ENCODE measurements at regions not wholly inside any gene's neighbourhood (a gene's known extent, or its start where the extent isn't known, plus 50 kb on each side); places are given as distances from the start of the nearest gene placed in this dataset.
"Not testable (repeated sequence)": the region's sequence is repeated elsewhere in the genome, so short reads cannot be mapped to it uniquely, and the experiment has no call there.

- no peaks in the 10 kb centered on the region for H3K4me1 ChIP-seq
- no peaks in the 10 kb centered on the region for H3K27me3 ChIP-seq
- 75 to 100% methylated on average over 1 of the region's 1 CpG for WGBS, 2 donors (ENCODE audit: low coverage in 1 of 2)
- no peak overlapping the region for H3K27ac ChIP-seq
- H3K9me3 ChIP-seq: no peaks in the 10 kb centered on the region
- H3K36me3 ChIP-seq: no peaks in the 10 kb centered on the region
- no peak for ATAC-seq
- TF ChIP-seq POLR2AphosphoS5 (IDR thresholded peaks at IDR 0.05) (no peak), POLR2A (IDR thresholded peaks at IDR 0.05) (no peak), EP300 (IDR thresholded peaks at IDR 0.05) (no peak)
- TF ChIP-seq, protein P1, sequence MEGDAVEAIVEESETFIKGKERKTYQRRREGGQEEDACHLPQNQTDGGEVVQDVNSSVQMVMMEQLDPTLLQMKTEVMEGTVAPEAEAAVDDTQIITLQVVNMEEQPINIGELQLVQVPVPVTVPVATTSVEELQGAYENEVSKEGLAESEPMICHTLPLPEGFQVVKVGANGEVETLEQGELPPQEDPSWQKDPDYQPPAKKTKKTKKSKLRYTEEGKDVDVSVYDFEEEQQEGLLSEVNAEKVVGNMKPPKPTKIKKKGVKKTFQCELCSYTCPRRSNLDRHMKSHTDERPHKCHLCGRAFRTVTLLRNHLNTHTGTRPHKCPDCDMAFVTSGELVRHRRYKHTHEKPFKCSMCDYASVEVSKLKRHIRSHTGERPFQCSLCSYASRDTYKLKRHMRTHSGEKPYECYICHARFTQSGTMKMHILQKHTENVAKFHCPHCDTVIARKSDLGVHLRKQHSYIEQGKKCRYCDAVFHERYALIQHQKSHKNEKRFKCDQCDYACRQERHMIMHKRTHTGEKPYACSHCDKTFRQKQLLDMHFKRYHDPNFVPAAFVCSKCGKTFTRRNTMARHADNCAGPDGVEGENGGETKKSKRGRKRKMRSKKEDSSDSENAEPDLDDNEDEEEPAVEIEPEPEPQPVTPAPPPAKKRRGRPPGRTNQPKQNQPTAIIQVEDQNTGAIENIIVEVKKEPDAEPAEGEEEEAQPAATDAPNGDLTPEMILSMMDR (IDR thresholded peaks at IDR 0.05): no peak
- no peak overlapping the region for H3K4me3 ChIP-seq
Measured at GRCh38 chr6:145110109-145110508, 625.2 kb downstream of the EPM2A start.

DNA sequence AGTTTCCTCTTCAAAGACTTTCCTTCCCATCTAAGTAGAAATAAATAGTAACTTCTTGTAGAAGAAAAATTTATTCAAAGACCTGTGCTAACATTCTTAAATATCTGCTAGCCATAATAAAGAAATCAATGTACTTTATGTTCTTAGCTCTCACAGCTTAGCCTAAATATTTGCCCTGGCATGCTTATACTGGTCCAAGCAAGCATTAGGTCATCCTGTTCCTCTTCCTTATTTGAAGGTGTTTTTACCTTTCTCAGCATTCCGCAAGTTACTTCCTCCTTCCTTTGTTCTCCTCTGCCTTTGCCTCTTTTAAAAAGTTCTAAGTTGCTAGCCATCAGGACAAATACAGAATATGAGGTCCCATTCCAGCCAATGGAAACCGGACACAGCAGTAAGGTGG is 623.9 kb downstream of the EPM2A start:
- not testable (repeated sequence) for ATAC-seq, H3K36me3 ChIP-seq, H3K4me3 ChIP-seq, H3K4me1 ChIP-seq, H3K27ac ChIP-seq, H3K9me3 ChIP-seq, H3K27me3 ChIP-seq
- 83 to 100% methylated on average over 2 of the region's 2 CpGs for WGBS, 2 donors (ENCODE audit: low coverage in 1 of 2)

DNA sequence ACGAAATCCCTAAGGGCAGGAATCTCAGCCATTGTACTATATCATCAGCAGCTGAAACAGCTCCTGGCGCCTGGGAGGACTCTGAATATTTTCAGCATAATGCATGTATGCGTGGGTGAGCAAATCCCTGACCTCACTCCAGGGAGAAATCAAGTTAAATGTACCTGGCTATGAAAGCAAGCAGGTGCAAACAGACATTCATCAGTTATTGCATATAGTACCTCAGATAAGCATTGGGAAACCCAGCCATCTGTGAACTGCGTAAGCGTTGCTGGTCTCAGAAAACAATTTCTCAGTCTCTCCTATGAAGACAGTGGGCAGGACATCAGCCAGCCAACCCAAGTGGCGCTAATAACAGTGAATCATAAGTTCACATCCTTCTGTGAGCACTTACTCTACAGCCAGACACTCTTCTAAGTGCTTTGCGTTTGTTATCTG is 622.6 kb downstream of the EPM2A start:
- H3K27ac ChIP-seq: no peak overlapping the region
- no peaks in the 10 kb centered on the region for H3K36me3 ChIP-seq
- no peaks in the 10 kb centered on the region for H3K27me3 ChIP-seq
- no peak overlapping the region for H3K4me3 ChIP-seq
- H3K4me1 ChIP-seq: no peaks in the 10 kb centered on the region
- no peak for ATAC-seq
- WGBS, 2 donors (ENCODE audit: low coverage in 1 of 2): 74 to 78% methylated on average over 4 to 6 of the region's 7 CpGs
- no peaks in the 10 kb centered on the region for H3K9me3 ChIP-seq
- TF ChIP-seq POLR2A (IDR thresholded peaks at IDR 0.05): no peak
- no peak for TF ChIP-seq POLR2AphosphoS5 (IDR thresholded peaks at IDR 0.05)
- no peak for TF ChIP-seq EP300 (IDR thresholded peaks at IDR 0.05)
- TF ChIP-seq, protein P1 (IDR thresholded peaks at IDR 0.05): no peak

DNA sequence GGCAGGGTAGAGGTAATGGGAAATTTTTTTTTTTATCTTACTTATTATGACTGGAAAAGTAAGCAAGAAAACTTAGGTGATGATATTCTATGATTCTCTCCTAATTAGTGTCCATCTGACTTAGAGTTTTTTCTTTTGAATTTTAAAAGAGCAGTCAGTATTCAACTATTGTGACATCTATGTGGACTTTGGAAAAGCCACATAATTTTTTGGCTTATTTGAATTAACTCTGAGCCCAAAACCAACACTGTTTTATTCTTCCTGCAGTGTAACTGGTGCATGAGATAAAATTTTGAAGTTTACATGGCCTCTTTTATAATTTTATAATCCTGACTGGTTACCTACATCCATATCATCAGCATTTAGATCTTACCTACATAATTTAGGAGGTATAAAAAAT is 619.7 kb downstream of the EPM2A start:
- Histone ChIP-seq H3K36me3 (no peaks in the 10 kb centered on the region), H3K4me1 (no peaks in the 10 kb centered on the region), H3K27me3 (no peaks in the 10 kb centered on the region), H3K9me3 (no peaks in the 10 kb centered on the region), H3K27ac (no peak overlapping the region), H3K4me3 (no peak overlapping the region)
- TF ChIP-seq EP300 (IDR thresholded peaks at IDR 0.05): no peak
- no peak for TF ChIP-seq POLR2AphosphoS5 (IDR thresholded peaks at IDR 0.05)
- TF ChIP-seq POLR2A (IDR thresholded peaks at IDR 0.05): no peak
- TF ChIP-seq, protein P1 (IDR thresholded peaks at IDR 0.05): no peak
- no peak for ATAC-seq

DNA sequence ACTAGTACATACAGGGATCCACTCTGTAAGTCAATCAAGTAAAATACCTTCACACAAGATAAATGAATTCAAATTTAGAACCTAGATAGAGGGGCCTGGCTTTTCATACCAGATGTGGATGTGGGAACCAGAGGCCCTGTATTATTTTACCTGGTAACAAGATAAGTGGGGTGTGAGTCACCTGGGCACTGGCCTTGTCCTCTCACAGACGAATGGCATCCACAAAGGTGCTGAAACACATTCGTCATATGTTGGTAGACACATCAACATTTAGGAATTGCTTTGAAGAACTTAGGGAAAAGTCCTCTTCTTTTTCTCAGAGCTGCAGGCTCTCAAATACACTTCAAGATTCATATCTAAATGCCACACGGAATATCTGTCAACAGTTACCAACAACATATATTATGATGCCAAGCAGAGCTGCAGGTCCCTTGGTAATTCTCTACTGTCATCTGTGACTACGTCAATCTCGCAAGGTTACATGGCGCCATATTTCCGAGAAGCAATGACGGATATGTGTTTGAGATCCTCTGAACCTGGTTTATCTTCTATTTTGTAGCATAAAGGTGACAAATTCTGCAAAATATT is 618.6 kb downstream of the EPM2A start:
- no peaks in the 10 kb centered on the region for H3K36me3 ChIP-seq
- no peaks in the 10 kb centered on the region for H3K9me3 ChIP-seq
- H3K4me1 ChIP-seq: no peaks in the 10 kb centered on the region
- ATAC-seq: no peak
- H3K27me3 ChIP-seq: no peaks in the 10 kb centered on the region
- H3K4me3 ChIP-seq: no peak overlapping the region
- H3K27ac ChIP-seq: no peak overlapping the region
- 89 to 91% methylated on average over 8 of the region's 8 CpGs for WGBS, 2 donors (ENCODE audit: low coverage in 1 of 2)
- TF ChIP-seq POLR2AphosphoS5 (IDR thresholded peaks at IDR 0.05) (no peak), POLR2A (IDR thresholded peaks at IDR 0.05) (no peak)

- TF ChIP-seq, protein P1 (IDR thresholded peaks at IDR 0.05): no peak
- TF ChIP-seq EP300 (IDR thresholded peaks at IDR 0.05) (no peak), POLR2AphosphoS5 (IDR thresholded peaks at IDR 0.05) (no peak), POLR2A (IDR thresholded peaks at IDR 0.05) (no peak)
- no peaks in the 10 kb centered on the region for H3K4me1 ChIP-seq
- H3K27me3 ChIP-seq: no peaks in the 10 kb centered on the region
- no peaks in the 10 kb centered on the region for H3K36me3 ChIP-seq
- WGBS, 2 donors (ENCODE audit: low coverage in 1 of 2): 88 to 92% methylated on average over 3 to 4 of the region's 4 CpGs
- no peak for ATAC-seq
- H3K4me3 ChIP-seq: no peak overlapping the region
- H3K9me3 ChIP-seq: no peaks in the 10 kb centered on the region
- no peak overlapping the region for H3K27ac ChIP-seq
Measured at GRCh38 chr6:145118224-145118623, 617.1 kb downstream of the EPM2A start.

Data from gastroesophageal sphincter (tissue), 4 donors.